GM19324 (cell line): ENCODE measurements at regions not wholly inside any gene's neighbourhood (a gene's known extent, or its start where the extent isn't known, plus 50 kb on each side); places are given as distances from the start of the nearest gene placed in this dataset.
"Not testable (repeated sequence)": the region's sequence is repeated elsewhere in the genome, so short reads cannot be mapped to it uniquely, and the experiment has no call there.

Source experiments
- ATAC-seq: cut with Tn5 transposase; IDR thresholded peaks from one replicate; pipeline ENCODE4 v1.9.1; 2021; ENCODE audit warnings: mild to moderate bottlenecking, moderate library complexity; ENCODE audit not compliant: unreplicated experiment, low FRiP score

- ATAC-seq, result no peak
These were observed 99.2 kb upstream of the AMN1 start for GRCh38 chr12:31828071-31828470.

- ATAC-seq, result no peak
These were observed 93.9 kb upstream of the AMN1 start for GRCh38 chr12:31822761-31823160.

GRCh38 chr12:31821484-31821883 lies 92.7 kb upstream of the AMN1 start:
- no peak for ATAC-seq

DNA sequence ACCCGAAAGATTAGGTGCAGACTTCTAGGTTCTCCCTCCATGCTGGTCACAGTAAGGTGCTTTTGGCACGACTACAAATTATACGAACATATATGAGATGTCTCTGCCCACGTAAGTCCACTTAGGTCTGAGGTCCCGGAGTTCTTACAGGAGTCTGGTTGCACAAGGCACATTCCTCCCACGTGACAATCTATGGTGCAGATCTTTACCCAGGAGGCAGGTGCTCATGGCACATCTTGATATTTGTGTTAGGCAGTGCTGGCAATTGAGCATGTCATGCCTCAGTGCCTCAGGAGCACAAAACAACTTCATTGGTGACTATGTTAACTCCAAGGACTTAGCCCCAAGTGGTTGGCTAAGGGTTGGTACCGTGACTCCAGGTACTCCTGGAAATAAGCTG lies 92.0 kb upstream of the AMN1 start:
- no peak for ATAC-seq

DNA sequence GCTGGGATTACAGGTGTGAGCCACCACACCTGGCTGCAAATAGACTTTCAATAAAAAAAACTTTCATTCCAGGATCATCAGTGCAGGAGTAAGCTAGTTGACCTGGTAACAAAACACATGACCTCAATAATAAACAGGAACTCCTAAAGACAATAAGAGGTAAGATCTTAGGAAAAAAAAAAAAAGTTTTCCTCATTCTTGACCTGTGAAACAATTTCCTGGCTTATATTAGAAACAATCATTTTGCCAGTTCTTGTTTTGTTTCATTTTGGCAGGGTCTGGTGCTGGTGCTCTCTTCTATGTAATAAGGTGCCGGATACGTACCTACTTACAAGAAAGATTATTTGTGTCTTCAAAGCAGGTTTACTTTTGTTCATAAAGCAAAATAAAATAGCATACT lies 90.6 kb upstream of the AMN1 start:
- ATAC-seq, result no peak

GRCh38 chr12:31818623-31819268 lies 89.9 kb upstream of the AMN1 start:
- no peak for ATAC-seq

- ATAC-seq, result no peak
These were observed 88.3 kb upstream of the AMN1 start for GRCh38 chr12:31817120-31817519.

DNA sequence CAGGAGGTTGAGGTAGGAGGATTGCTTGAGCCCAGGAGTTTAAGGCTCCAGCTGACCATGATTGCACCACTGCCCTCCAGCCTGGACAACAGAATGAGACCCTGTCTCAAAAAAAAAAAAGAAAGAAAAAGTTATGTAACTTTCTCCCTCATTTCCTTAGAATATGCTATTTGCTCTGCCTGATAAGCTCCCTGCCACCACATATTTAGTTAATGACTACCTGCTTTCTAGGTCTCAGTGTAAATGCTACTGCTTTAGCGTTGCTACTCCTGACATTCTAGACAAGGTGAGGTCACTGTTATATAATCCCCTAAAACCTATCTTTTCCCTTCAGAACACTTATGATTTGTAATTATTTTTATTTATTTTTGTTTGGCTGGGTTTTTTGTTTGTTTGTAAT lies 86.3 kb upstream of the AMN1 start:
- no peak for ATAC-seq

GRCh38 chr12:31813305-31813704 lies 84.5 kb upstream of the AMN1 start:
- no peak for ATAC-seq

GRCh38 chr12:31807773-31808097 lies 78.9 kb upstream of the AMN1 start:
- no peak for ATAC-seq

- ATAC-seq, result not testable (repeated sequence)
These were observed 78.4 kb upstream of the AMN1 start for GRCh38 chr12:31807081-31807772.

- ATAC-seq, result not testable (repeated sequence)
These were observed 76.9 kb upstream of the AMN1 start for GRCh38 chr12:31805681-31806080.

DNA sequence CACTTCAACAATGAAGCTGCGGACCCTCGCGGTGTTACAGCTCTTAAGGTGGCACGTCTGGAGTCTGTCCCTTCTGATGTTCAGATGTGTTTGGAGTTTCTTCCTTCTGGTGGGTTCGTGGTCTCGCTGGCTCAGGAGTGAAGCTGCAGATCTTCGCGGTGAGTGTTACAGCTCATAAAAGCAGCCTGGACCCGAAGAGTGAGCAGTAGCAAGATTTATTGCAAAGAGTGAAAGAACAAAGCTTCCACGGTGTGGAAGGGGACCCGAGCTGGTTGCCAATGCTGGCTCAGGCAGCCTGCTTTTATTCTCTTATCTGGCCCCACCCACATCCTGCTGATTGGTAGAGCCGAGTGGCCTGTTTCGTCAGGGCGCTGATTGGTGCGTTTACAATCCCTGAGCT lies 75.9 kb upstream of the AMN1 start:
- not testable (repeated sequence) for ATAC-seq

GRCh38 chr12:31804185-31804504 lies 75.3 kb upstream of the AMN1 start:
- no peak for ATAC-seq

DNA sequence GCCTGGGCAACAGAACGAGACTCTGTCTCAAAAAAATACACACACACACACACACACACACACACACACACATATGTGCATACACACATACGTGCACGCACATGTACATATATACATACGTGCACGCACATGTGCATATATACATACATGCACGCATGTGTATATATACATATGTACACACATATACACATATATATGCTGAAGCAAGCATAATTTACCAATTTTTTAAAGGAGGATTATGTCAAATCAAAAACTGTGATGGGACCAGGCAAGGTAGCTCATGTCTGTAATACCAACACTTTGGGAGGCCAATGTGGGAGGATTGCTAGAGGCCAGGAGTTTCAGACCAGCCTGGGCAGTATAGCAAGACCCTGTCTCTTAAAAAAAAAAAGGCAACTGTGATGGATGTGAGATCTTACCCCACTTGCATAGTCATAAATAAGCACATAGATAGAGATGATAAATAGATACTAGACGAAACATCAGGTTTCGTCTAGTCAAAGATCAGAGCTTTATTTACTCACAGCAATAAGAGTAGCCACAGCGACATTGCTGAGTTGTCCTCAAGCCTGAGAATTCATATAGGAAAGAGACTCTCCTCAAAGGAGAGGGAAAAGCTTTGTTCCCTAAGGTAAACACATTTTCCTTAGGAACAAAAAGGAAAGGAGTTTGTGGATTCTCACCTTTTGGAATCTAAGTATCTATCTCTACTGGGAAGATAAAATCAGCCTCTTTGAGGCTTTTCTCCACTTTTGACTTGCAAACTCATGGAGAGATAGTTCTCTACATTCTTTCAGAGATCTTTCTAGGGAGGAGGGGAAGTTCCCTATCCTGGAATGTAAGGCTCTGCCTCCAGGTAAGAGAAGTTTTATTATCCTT lies 74.7 kb upstream of the AMN1 start:
- ATAC-seq, result no peak

DNA sequence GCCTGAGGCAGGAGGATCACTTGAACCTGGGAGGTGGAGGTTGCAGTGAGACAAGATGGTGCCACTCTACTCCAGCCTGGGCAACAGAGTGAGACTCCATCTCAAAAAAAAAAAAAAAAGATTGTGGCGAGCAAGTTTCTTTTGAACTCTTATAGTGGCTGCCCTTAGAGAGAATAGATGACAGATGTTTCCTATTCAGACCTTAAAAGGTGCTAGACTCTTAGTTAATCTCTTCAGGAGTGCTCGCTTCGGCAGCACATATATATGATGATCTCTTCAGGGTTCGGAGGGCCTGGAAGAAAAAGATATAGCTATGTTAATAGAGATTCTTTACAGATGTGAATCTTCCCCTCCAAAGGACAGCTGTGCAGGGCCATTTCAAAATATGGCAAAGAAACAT lies 73.1 kb upstream of the AMN1 start:
- ATAC-seq, result no peak

DNA sequence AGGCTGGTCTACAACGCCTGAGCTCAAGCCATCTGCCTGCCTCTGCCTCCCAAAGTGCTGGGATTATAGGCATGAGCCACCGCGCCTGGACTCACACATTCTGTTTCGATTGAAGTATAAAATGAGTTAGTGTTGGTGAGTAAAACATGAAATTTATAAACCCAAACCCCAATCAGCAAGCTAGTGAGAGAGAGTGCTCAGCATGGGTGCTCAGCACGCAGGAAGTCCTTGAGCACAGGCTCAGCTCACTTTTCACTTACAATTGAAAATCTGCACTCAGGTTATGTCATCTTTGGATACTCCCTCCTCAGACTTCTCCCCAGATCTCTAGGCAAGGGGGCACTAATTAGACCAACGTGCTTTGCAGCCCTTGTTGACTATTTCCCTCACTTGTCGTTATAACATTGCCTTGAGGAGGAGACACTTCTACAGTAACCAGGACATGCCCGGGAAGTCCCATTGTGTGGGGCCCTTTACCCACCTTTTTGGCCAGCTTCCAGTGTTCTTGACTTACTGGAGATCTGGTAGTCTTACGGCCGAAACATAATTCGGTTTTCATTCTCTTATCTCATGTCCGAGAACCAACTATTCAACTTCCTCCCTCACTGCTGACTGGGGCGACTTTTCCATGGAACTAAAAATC lies 68.5 kb upstream of the AMN1 start:
- ATAC-seq, result no peak

DNA sequence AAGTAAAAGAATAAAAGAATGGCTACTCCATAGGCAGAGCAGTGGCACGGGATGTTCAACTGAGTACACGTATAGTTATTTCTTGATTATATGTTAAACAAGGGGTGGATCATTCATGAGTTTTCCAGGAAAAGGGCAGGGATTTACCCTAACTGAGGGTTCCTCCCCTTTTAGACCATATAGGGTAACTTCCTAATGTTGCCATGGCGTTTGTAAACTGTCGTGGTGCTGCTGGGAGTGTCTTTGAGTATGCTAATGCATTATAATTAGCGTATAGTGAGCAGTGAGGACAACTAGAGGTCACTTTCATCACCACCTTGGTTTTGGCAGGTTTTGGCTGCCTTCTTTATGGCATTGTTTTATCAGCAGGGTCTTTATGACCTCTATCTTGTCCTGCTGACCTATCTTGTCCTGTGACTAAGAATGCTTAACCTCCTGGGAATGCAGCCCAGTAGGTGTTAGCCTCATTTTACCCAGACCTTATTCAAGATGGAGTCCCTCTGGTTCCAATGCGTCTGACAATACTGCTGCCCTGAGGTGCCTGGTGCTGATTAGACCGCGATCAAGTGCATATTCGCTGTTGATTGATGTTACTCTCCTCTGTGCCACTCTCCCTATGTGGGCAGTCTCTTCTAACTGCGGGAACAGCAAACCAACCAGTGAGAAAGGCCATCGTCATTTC lies 67.6 kb upstream of the AMN1 start:
- no peak for ATAC-seq

GRCh38 chr12:31794745-31795144 lies 65.9 kb upstream of the AMN1 start:
- no peak for ATAC-seq

DNA sequence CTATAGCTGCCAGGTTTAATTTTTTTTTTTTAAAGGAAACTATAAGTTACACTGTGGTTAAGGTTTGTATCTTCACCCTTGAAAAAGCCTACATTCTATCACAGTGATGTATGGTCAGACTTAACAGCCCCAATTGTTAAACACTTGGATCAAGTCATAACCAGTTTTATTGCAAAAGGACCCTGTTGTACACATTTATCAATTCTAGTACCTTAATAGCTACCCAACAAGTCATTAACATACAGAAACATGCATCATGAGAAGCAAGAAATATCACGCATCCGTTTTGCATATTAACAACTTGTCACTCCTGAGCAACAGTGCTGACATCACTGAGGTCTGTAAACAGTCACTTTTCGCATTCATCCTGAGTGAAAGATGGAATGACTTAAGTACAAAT lies 62.4 kb upstream of the AMN1 start:
- ATAC-seq, result not testable (repeated sequence)

DNA sequence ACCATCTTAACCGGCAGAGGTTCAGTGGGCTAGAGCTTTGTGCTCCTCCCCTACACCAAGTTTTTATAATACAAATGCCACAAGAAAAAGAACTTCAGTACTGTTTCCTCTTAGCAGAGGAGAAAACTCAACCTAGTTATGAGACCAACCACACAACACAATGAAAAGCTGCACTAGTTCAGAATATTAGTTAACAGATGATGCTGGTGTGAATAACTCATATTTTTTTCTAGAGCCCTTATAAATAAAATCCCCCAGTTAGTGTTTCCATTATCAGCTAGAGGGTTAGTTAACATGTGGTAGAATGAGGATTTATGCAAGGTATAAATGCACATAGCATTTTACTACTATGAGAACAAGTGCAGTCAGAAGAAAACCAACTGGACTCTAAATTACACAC lies 61.9 kb upstream of the AMN1 start:
- ATAC-seq, result no peak
